ENCODE measurements at regions not wholly inside any gene's neighbourhood (a gene's known extent, or its start where the extent isn't known, plus 50 kb on each side); places are given as distances from the start of the nearest gene placed in this dataset.

DNA sequence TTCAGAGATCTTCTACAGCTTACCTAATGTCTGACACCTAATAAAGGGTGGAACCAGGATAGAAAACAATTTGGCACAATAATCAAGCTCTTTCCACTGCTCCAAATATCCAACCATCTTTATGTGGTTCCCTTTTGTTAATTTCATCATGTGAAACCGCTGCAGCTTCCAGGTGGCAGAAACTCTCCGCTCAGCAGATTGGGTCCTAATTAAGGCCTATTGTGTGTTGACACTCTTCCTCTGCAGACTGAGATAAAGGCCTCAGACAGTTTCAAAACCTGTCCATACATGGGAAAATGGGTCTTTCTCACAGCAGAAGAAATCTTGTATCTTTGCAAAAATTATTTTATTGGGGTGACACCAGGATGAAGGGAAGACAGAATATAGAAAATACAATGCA is 1002.4 kb upstream of the SEMA6D start:
- no peak overlapping the region for H2AFZ ChIP-seq (ENCODE audit: insufficient read depth, low read length, poor library complexity)
- no peaks in the 10 kb centered on the region for H3K9me3 ChIP-seq (ENCODE audit: insufficient read depth, low read depth, low read length)
- no peak overlapping the region for H3K27ac ChIP-seq (ENCODE audit: low read depth, low read length)
- peaks cover 2% of the 10 kb centered on the region for H3K79me1 ChIP-seq (ENCODE audit: low read length)
- H2BK12ac ChIP-seq (ENCODE audit: low read length) = no peak overlapping the region
- H3K23ac ChIP-seq (ENCODE audit: low read length) = no peak overlapping the region
- H3K36me3 ChIP-seq (ENCODE audit: control insufficient read depth in 1 of 2, insufficient read depth in 2 of 2, low read length in 2 of 2) = no peaks in the 10 kb centered on the region
- DNase-seq = no peak
- H3K4me1 ChIP-seq (ENCODE audit: control insufficient read depth in 1 of 2, insufficient read depth in 2 of 2, low read length in 2 of 2) = peaks cover 2 to 3% of the 10 kb centered on the region in 2 experiments
- H4K12ac ChIP-seq (ENCODE audit: low read depth, low read length) = no peak overlapping the region
- H3K27me3 ChIP-seq (ENCODE audit: insufficient read depth, low read length) = no peaks in the 10 kb centered on the region
- no peak overlapping the region for H3K14ac ChIP-seq (ENCODE audit: low read length)
- H2BK120ac ChIP-seq (ENCODE audit: insufficient read depth, low read length, poor library complexity) = no peak overlapping the region
- H2BK5ac ChIP-seq (ENCODE audit: low read depth, low read length, poor library complexity) = no peak overlapping the region
- no peak overlapping the region for H2AK5ac ChIP-seq (ENCODE audit: low read length)
- no peak overlapping the region for H3K4ac ChIP-seq (ENCODE audit: low read depth, low read length)
- no peak overlapping the region for H3K4me2 ChIP-seq (ENCODE audit: low read length)
- no peak overlapping the region for H4K91ac ChIP-seq (ENCODE audit: low read depth, low read length)
- H3K9ac ChIP-seq (ENCODE audit: low read length) = no peak overlapping the region
- no peak overlapping the region for H4K8ac ChIP-seq (ENCODE audit: low read depth, low read length)
- WGBS (ENCODE audit: extremely low coverage, insufficient coverage, insufficient read length) = no CpG with 5 or more reads among the region's 2 CpGs
- H3K18ac ChIP-seq (ENCODE audit: low read length) = no peak overlapping the region
- no peaks in the 10 kb centered on the region for H3K79me2 ChIP-seq (ENCODE audit: control insufficient read depth, insufficient read depth, low read length, poor library complexity)
- H3K4me3 ChIP-seq (ENCODE audit: low read depth, low read length) = no peak overlapping the region

DNA sequence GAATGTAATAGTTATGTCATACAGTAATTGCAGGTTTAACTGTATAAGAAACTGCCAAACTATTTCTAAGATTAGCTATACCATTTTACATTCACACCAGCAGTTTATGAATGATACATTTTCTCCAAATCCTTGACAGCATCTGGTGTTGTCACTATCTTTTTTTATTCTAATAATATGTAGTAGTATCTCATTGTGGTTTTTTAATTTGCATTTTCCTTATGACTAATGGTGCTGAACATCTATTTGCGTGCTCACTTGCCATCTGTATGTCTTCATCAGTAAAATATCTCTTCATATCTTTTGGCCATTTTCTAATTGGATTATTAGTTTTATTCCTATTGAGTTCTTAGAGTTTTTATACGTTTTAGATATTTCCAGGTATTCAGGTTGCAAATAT is 994.0 kb upstream of the SEMA6D start:
- H3K23ac ChIP-seq (ENCODE audit: low read length) = no peak overlapping the region
- H3K27ac ChIP-seq (ENCODE audit: low read depth, low read length) = no peak overlapping the region
- no peaks in the 10 kb centered on the region for H3K27me3 ChIP-seq (ENCODE audit: insufficient read depth, low read length)
- H3K9ac ChIP-seq (ENCODE audit: low read length) = no peak overlapping the region
- no peaks in the 10 kb centered on the region for H3K9me3 ChIP-seq (ENCODE audit: insufficient read depth, low read depth, low read length)
- no peak overlapping the region for H2AFZ ChIP-seq (ENCODE audit: insufficient read depth, low read length, poor library complexity)
- no peak overlapping the region for H2BK5ac ChIP-seq (ENCODE audit: low read depth, low read length, poor library complexity)
- no CpG with 5 or more reads among the region's 2 CpGs for WGBS (ENCODE audit: extremely low coverage, insufficient coverage, insufficient read length)
- no peak overlapping the region for H4K12ac ChIP-seq (ENCODE audit: low read depth, low read length)
- H3K4ac ChIP-seq (ENCODE audit: low read depth, low read length) = no peak overlapping the region
- H3K18ac ChIP-seq (ENCODE audit: low read length) = no peak overlapping the region
- H4K8ac ChIP-seq (ENCODE audit: low read depth, low read length) = no peak overlapping the region
- no peak overlapping the region for H2BK12ac ChIP-seq (ENCODE audit: low read length)
- no peak overlapping the region for H3K14ac ChIP-seq (ENCODE audit: low read length)
- no peaks in the 10 kb centered on the region for H3K36me3 ChIP-seq (ENCODE audit: control insufficient read depth in 1 of 2, insufficient read depth in 2 of 2, low read length in 2 of 2)
- H3K4me3 ChIP-seq (ENCODE audit: low read depth, low read length) = no peak overlapping the region
- no peak overlapping the region for H4K91ac ChIP-seq (ENCODE audit: low read depth, low read length)
- no peak overlapping the region for H2BK120ac ChIP-seq (ENCODE audit: insufficient read depth, low read length, poor library complexity)
- no peaks in the 10 kb centered on the region for H3K79me2 ChIP-seq (ENCODE audit: control insufficient read depth, insufficient read depth, low read length, poor library complexity)
- H3K4me2 ChIP-seq (ENCODE audit: low read length) = no peak overlapping the region
- no peak for DNase-seq
- no peak overlapping the region for H2AK5ac ChIP-seq (ENCODE audit: low read length)
- H3K79me1 ChIP-seq (ENCODE audit: low read length) = no peaks in the 10 kb centered on the region
- H3K4me1 ChIP-seq (ENCODE audit: control insufficient read depth in 1 of 2, insufficient read depth in 2 of 2, low read length in 2 of 2) = no peaks in the 10 kb centered on the region

DNA sequence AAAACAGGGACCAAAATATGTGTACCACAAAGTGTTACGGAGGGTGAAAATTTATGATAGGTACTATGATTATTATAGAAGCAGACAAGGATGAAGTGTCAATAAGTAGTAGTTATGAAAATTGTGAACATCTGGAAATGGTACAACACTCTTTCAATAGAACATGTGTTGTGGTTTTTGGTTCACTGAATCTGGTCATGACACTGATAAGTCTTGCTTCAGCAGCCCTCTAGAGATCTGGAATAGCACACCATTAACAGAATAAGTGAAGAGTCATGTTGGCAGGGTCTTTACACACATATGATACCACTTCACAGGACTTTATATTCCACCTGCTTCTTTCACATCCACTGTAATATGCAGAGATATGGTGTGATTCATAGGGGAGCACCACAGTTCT is 985.2 kb upstream of the SEMA6D start:
- Histone ChIP-seq H3K23ac (ENCODE audit: low read length) (no peak overlapping the region), H3K14ac (ENCODE audit: low read length) (no peak overlapping the region), H3K9ac (ENCODE audit: low read length) (no peak overlapping the region), H4K12ac (ENCODE audit: low read depth, low read length) (no peak overlapping the region), H3K4me3 (ENCODE audit: low read depth, low read length) (no peak overlapping the region), H2BK12ac (ENCODE audit: low read length) (no peak overlapping the region), H3K79me1 (ENCODE audit: low read length) (no peaks in the 10 kb centered on the region), H3K36me3 (ENCODE audit: control insufficient read depth in 1 of 2, insufficient read depth in 2 of 2, low read length in 2 of 2) (no peaks in the 10 kb centered on the region), H3K27ac (ENCODE audit: low read depth, low read length) (no peak overlapping the region), H2AFZ (ENCODE audit: insufficient read depth, low read length, poor library complexity) (no peak overlapping the region), H4K91ac (ENCODE audit: low read depth, low read length) (no peak overlapping the region), H3K4ac (ENCODE audit: low read depth, low read length) (no peak overlapping the region), H4K8ac (ENCODE audit: low read depth, low read length) (no peak overlapping the region), H2BK5ac (ENCODE audit: low read depth, low read length, poor library complexity) (no peak overlapping the region), H3K4me1 (ENCODE audit: control insufficient read depth in 1 of 2, insufficient read depth in 2 of 2, low read length in 2 of 2) (no peaks in the 10 kb centered on the region), H3K9me3 (ENCODE audit: insufficient read depth, low read depth, low read length) (peaks cover 1% of the 10 kb centered on the region), H3K18ac (ENCODE audit: low read length) (no peak overlapping the region), H3K4me2 (ENCODE audit: low read length) (no peak overlapping the region), H3K27me3 (ENCODE audit: insufficient read depth, low read length) (no peaks in the 10 kb centered on the region), H3K79me2 (ENCODE audit: control insufficient read depth, insufficient read depth, low read length, poor library complexity) (no peaks in the 10 kb centered on the region), H2BK120ac (ENCODE audit: insufficient read depth, low read length, poor library complexity) (no peak overlapping the region), H2AK5ac (ENCODE audit: low read length) (no peak overlapping the region)
- no peak for DNase-seq
- no CpG with 5 or more reads among the region's 1 CpG for WGBS (ENCODE audit: extremely low coverage, insufficient coverage, insufficient read length)

DNA sequence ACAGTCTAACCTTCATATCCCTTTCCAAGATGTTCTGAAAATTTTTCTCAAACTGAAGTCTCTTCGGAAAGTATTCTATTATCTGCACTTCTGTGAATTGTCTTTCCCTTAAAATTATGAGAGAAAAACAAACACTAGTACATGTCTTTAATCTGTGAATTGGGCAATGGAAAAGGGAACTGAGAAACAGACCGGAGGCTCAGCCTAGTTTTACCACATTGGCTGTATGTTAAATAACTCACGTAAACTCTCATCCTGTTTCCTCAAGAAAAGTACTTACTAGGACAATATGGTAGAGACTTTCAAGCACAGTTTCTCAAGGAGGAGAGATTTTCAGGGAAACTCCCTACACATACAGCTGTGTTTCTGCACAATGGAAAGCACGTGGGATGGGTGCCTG is 982.2 kb upstream of the SEMA6D start:
- Histone ChIP-seq H2BK5ac (ENCODE audit: low read depth, low read length, poor library complexity) (no peak overlapping the region), H3K4me2 (ENCODE audit: low read length) (no peak overlapping the region), H2AK5ac (ENCODE audit: low read length) (no peak overlapping the region), H4K91ac (ENCODE audit: low read depth, low read length) (no peak overlapping the region), H3K4ac (ENCODE audit: low read depth, low read length) (no peak overlapping the region), H3K36me3 (ENCODE audit: control insufficient read depth in 1 of 2, insufficient read depth in 2 of 2, low read length in 2 of 2) (no peaks in the 10 kb centered on the region), H4K8ac (ENCODE audit: low read depth, low read length) (no peak overlapping the region), H3K4me1 (ENCODE audit: control insufficient read depth in 1 of 2, insufficient read depth in 2 of 2, low read length in 2 of 2) (no peaks in the 10 kb centered on the region), H2AFZ (ENCODE audit: insufficient read depth, low read length, poor library complexity) (no peak overlapping the region), H2BK12ac (ENCODE audit: low read length) (no peak overlapping the region), H3K27me3 (ENCODE audit: insufficient read depth, low read length) (no peaks in the 10 kb centered on the region), H3K9me3 (ENCODE audit: insufficient read depth, low read depth, low read length) (no peaks in the 10 kb centered on the region), H3K4me3 (ENCODE audit: low read depth, low read length) (no peak overlapping the region), H3K27ac (ENCODE audit: low read depth, low read length) (no peak overlapping the region), H3K79me2 (ENCODE audit: control insufficient read depth, insufficient read depth, low read length, poor library complexity) (no peaks in the 10 kb centered on the region), H3K9ac (ENCODE audit: low read length) (no peak overlapping the region), H3K18ac (ENCODE audit: low read length) (no peak overlapping the region), H4K12ac (ENCODE audit: low read depth, low read length) (no peak overlapping the region), H3K23ac (ENCODE audit: low read length) (no peak overlapping the region), H3K79me1 (ENCODE audit: low read length) (no peaks in the 10 kb centered on the region), H3K14ac (ENCODE audit: low read length) (no peak overlapping the region), H2BK120ac (ENCODE audit: insufficient read depth, low read length, poor library complexity) (no peak overlapping the region)
- no CpG with 5 or more reads among the region's 4 CpGs for WGBS (ENCODE audit: extremely low coverage, insufficient coverage, insufficient read length)
- DNase-seq = no peak
